ENCODE measurements at regions not wholly inside any gene's neighbourhood (a gene's known extent, or its start where the extent isn't known, plus 50 kb on each side); places are given as distances from the start of the nearest gene placed in this dataset.
"Not testable (repeated sequence)": the region's sequence is repeated elsewhere in the genome, so short reads cannot be mapped to it uniquely, and the experiment has no call there.

- H3K27ac ChIP-seq, result no peak overlapping the region
- TF ChIP-seq CTCF (conservative IDR thresholded peaks at IDR 0.05) (no peak), ZFX (IDR thresholded peaks at IDR 0.05) (no peak)
Measured at GRCh38 chr6:6825193-6825784, 236.8 kb downstream of the LY86 start.

- H3K27ac ChIP-seq, result peak overlapping the region; percentile 12
- TF ChIP-seq CTCF (conservative IDR thresholded peaks at IDR 0.05) (no peak), ZFX (IDR thresholded peaks at IDR 0.05) (no peak)
Measured at GRCh38 chr6:6826095-6826901, 237.8 kb downstream of the LY86 start.

- H3K27ac ChIP-seq, result peak overlapping the region; percentile 12
- TF ChIP-seq CTCF (conservative IDR thresholded peaks at IDR 0.05) (no peak), ZFX (IDR thresholded peaks at IDR 0.05) (no peak)
Measured at GRCh38 chr6:6826961-6827360, 238.4 kb downstream of the LY86 start.

- TF ChIP-seq ZFX (IDR thresholded peaks at IDR 0.05) (no peak), CTCF (conservative IDR thresholded peaks at IDR 0.05) (no peak)
- H3K27ac ChIP-seq, result no peak overlapping the region
Measured at GRCh38 chr6:6829872-6830685, 241.6 kb downstream of the LY86 start.

GRCh38 chr6:6830686-6831063 is 242.2 kb downstream of the LY86 start:
- not testable (repeated sequence) for H3K27ac ChIP-seq

- TF ChIP-seq ZFX (IDR thresholded peaks at IDR 0.05), result no peak
- no peak for TF ChIP-seq CTCF (conservative IDR thresholded peaks at IDR 0.05)
- H3K27ac ChIP-seq, result no peak overlapping the region
Measured at GRCh38 chr6:6832439-6832838, 243.9 kb downstream of the LY86 start.

- no peak overlapping the region for H3K27ac ChIP-seq
- TF ChIP-seq CTCF (conservative IDR thresholded peaks at IDR 0.05) (no peak), ZFX (IDR thresholded peaks at IDR 0.05) (no peak)
Measured at GRCh38 chr6:6834356-6835222, 246.1 kb downstream of the LY86 start.
